NCI-H524 treated with DMSO at 0.1 percent for 48 hours (cell line): ENCODE measurements at regions not wholly inside any gene's neighbourhood (a gene's known extent, or its start where the extent isn't known, plus 50 kb on each side); places are given as distances from the start of the nearest gene placed in this dataset.

Experiments
- DNase-seq: peaks from one replicate; lab custom pipeline; 2025; lab: John Stamatoyannopoulos, UW

DNA sequence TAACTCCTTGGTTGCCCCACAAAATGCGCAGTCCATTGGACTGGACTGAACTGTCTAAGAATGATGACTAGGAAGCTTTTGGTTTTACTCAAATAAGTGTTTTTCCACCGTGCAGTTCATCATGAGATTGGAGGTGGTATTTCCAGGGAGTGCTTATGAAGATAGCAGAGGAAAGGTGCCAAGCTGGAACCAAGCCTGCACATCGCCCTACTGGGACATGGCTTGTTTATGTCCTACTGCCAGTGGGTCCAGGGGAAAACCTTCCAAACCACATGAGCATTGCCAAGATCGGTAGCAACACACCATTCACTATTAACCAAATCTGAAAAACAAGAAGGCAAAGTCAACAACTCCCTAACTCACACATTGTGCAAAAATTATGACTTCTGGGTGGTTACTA lies 54.7 kb upstream of the DSCAM start:
- no peak for DNase-seq

DNA sequence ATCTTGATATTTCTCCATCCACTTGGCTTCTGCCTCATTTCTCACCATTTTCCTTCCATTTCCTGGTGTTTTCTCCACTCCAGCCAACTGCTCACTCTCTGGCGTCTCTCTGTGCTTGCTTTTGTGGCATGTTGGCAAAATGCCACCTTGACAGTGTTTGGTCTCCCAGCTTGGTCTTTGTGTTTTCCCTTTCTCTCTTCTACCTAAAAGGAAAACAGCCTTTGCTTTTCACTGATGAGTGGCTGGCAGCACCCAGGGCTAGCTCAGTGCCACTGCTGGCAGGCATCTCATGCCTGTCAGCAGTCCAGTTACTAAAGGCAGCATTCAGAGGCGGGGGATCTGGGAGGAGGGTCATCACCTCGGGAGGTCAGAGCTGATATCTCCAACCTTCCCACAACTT lies 55.3 kb upstream of the DSCAM start:
- DNase-seq: no peak

DNA sequence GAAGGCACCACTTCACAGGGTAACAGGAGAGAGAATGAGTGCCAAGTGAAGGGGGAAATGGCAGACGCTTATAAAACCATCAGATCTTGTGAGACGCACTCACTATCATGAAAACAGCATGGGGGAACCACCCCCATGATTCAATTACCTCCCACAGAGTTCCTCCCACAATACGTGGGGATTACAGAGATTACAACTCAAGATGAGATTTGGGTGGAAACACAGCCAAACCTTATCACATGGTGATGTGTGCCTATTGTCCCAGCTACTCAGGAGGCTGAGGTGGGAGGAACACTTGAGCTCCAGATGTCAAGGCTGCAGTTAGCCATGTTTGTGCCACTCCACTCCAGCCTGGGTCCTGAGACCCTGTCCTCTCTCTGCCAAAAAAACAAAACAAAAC lies 56.0 kb upstream of the DSCAM start:
- no peak for DNase-seq

DNA sequence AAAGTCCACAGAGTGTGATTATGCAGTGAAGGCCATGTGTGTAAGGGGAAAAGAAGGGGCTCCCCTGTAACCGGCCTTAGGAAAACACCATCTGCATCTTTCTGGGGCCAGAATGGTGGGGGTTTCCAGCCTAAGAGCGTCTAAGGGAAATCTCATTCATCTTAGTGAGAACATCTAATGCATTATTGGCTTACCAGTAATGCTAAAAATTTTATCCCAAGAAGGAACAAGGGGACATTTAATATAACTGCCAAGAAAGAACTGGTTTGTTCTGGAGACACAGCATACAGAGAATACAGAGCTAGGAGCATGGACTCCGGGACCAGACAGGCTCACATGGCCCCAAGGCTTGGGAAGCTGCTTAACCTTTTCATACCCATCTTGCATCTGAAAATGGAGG lies 58.3 kb upstream of the DSCAM start:
- no peak for DNase-seq

DNA sequence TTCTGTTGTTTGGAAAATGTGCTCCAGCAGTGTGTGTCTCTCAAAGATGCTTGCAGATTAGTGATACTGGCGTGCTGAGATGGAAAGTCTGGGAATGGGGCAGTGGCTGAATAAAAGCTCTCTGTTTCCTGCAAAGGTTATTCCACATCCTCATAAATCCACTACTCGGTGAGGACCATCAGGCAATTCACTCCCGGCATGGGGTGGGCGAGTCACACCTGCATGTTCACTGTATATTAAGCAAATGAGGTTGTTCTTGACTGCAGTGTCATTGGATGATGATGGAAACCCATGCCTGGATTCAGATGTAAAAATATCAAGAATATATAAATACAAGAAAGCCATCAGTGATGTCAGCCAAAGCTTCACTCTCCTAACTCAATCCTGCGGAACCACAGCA lies 65.4 kb upstream of the DSCAM start:
- no peak for DNase-seq

DNA sequence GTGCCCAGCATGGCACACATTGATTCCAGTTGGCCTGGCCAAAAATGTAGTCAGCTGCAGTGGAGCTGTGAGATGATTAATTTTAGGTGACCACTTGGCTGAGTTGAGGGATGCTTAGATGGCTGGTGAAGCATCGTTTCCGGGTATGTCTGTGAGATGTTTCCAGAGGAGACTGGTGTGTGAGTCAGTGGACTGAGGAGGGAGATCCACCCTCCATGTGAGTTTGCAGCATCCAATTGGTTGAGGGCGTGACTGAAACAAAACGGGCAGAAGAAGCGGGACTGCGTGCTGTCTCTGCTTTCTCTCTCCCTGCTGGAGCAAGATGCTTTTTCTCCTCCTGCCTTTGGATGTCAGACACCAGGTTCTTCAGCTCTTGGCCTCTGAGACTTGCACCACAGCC lies 68.2 kb upstream of the DSCAM start:
- no peak for DNase-seq

DNA sequence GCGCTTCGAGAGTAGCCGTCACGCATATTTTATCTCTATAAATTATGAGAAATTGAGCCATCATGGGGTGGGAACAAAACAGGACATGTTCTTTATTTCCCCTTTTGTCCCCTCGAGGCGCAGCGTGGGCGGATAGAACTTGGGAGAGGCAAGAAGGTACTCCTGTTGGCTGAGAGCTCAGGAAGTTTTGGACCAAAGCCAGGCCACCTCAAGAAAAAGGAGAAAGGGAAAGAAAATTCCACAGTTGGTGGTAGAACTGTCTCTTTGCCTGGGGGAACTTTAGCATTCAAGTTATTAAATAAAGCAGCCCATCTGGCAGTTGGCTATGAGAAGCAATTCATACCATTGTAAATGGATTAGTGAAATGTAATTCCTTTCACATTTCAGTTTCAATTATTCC lies 76.4 kb upstream of the DSCAM start:
- DNase-seq: no peak

DNA sequence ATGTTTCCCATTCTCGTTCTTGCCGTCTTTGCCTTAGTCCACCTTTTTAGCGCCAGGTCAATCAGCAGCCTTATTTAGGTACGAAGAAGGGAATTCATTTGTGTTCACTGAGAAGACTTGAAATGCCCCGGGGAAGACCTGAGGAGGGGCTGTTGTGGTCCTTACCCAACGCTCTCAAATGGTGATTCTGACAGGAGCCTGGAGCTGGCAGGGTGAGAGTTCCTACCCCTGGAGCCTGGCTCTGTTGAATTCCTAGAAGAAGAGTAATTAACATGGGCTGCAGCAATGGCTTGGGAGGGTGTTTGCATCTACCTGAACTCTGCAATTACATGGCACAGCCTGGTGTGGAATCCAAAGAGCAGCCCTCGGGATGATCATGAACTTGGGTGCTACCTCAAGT lies 76.9 kb upstream of the DSCAM start:
- DNase-seq: no peak

DNA sequence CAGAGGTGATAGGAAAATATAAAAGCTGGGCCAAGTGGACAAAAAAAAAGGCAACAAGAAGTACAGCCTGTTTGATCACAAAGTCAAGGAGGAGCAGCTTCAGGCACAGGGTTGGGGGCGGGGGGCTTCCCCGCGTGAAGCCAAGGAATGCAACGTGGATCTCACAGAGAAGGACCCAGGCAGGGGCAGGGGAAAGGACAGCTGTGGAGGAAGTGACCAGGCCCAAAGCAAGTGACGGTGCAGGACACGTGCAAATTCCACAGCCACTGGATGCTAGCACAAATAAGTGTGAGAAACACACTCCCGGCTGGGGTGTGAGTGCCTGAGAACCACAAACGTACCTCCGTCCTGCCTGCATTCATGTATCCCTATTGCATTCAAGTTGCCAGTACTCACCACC lies 77.7 kb upstream of the DSCAM start:
- no peak for DNase-seq

DNA sequence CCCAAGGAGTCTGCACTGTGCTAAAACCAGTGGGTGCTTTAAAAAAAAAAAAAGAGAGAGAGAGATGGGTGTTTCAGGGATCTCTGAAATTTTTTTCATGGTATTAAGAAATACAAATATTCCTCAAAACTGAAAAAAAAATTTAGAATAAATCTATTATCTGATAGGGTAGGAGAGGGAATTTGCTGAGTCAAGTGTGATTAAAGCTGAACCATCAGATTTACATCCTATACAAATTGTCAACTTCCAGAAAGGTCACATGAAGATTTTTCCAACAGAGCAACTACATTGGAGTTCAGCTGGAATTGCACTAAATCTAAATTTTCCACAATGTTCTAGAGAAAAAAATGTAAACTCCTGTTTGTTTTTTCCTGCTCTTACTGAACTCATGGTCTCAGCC lies 79.3 kb upstream of the DSCAM start:
- DNase-seq: no peak

DNA sequence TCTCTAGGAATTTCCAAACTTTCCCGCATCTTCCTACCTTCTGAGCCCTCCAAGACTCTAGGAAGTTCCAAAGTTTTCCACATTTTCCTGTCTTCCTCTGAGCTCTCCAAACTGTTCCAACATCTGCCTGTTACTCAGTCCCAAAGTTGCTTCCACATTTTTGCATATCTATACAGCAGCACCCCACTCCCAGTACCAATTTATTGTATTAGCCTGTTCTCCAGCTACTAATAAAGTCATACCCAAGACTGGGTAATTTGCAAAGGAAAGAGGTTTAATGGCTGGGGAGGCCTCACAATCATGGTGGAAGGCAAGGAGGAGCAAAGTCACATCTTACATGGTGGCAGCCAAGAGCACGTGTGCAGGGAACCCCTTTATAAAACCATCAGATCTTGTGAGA lies 82.9 kb upstream of the DSCAM start:
- DNase-seq: no peak

DNA sequence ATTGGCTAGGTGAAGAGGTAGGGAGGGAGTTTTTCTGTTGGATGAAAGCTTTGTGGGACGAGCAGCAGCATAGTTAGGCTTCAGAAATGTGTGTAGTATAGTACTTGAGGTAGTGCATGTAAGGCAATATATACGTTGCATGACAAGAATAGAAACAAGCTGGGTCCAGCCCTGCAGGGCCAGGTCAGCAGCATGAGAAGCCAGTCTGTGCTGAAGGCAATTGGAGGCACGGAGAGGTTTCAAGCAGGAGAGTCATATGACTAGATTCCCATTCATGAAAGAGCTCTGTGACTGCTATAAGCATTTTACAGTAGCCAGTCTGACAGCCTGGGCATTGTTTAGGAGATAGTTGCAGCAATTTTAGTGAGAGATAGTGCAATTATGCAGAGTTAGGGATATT lies 84.2 kb upstream of the DSCAM start:
- no peak for DNase-seq

DNA sequence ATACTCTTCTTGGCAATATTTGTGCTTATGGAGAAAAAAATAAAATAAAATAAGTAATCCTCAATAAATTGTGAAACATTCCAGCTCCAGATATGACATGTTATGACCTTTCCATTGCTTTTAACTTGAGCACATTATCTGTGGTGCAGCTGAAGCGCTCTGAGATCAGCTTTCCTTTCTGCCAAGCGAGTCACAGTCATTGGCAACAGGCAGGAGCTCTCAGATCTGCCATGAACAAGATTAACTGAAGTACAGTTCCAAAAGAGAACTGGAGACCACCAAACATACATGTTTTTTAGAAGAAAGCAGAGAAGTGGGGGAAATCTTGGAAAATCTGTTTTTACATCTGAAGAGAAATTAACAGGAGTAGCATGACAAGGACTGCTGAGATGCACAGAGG lies 89.2 kb upstream of the DSCAM start:
- DNase-seq: no peak

DNA sequence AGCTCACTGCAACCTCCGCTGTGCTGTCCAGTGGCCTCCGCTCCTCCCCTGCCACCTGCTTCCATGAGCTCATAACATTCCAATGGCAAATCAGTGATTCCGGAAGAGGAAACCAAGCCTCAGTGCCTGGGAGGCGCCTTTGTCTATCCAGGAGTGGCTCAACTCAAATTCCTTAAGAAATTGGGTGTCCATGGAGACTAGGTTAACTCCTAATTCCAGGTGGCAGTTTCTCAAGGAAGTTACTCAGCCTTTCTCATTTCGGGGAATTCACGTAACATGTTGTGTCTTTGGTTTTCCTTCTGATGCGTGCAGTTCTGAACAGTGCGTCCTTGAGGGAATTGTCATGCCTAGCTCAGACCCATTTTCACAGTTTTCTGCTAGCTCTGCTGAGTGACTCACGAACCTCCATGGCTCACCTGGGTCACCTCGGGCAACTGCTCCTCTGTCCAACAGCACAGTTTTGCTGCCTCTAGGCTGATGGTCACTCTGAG lies 89.9 kb upstream of the DSCAM start:
- DNase-seq: no peak

DNA sequence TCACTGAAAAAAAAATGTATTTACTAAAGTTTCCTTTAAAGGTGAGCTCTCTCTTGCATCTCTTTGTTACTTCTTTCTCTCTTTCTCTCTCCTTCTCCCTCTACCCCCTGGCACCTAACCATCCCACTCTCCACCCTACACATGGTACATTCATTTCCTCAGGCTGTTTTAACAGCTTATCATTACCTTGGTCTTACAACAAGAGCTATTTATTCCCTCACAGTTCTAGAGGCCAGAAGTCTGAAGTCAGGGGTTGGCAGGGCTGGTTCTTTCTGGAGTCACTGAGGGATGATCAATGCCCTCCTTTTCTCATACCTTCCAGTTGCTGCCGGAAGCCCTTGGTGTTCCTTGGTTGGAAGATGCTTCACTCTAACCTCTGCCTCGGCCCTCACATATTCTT lies 91.1 kb upstream of the DSCAM start:
- DNase-seq: no peak

DNA sequence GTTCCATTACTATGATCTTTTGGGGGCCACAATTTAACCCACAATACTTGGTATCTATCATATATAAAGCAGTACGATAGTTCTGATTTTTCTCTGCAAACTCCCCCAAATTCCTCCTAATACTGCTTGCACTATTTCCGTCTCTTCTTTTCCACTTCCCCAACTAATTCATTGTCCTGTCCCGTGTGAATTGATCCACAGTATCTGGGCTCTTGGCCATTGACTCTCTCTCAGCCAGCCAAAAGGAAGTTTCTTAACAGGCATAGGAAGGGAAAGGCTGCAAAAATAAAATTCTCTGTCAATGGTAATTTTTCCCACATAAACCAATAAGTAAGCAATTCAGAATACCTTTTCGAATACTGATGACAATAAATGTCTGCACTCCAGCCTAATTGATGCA lies 91.7 kb upstream of the DSCAM start:
- DNase-seq: no peak

DNA sequence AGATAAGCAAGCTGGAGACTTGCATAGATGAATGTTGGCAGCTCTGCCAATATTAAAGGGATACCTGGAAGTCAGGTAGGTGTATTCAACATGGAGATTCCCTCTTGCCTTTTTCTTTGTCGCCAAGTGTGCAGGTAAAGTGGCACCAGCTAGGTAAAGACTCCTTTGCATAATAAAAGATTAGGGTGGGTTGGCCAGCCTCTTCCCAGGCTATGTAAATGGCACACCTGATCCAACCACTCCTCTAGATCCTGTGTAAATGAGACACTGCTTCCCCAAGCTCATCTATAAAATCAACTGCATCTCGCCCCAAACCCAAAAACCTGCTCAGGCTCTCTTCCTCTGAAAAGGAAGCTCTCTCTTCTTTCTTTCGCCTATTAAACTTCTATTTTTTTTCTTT lies 100.8 kb upstream of the DSCAM start:
- no peak for DNase-seq

DNA sequence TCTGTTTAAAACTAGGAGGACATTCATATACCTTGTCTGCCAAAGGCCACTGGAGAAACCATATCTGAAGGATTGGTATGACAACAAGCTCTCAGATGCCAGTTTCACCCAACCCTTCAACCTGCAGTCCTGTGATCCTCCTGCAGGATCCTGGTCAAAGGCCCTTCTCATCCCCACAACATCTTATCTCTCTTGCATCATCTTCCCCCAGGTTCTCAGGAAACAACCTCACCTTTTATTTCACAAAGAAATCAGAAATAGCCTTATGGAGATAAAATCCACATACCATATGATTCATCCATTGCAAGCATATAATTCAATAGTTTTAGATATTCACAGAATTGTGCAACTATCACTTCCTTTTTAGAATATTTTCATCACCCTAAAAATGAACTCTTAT lies 104.0 kb upstream of the DSCAM start:
- no peak for DNase-seq

DNA sequence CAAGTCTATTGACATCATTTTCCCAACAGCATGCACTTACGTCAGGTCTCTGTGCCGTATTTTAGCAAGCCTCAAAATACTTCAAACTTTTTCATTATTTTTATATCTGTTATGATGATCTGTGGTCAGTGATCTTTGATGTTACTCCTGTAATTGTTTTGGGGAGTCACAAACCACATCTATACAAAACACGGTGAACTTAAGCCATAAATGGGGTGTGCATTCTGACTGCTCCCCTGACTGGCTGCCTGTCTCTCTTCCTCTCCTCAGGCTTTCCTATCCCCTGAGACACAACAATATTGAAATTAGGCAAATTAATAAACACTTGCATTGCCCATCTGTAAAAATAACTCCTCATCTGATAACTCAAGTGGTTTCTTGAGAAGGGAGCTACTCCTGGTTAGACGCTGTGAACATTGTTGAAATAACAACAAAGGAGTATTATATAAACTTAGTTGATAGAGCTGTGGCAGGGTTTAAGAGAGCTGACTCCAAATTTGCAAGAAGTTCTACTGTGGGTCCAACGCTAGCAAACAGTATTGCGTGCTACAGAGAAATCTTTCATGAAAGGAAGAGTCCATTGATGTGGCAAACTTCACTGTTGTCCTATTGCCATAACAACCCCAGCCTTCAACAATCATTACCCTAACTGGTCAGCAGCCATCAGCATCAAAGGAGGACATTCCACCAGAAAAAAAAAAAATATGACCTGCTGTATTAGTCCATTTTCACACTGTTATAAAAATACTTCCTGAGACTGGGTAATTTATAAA lies 105.8 kb upstream of the DSCAM start:
- no peak for DNase-seq

DNA sequence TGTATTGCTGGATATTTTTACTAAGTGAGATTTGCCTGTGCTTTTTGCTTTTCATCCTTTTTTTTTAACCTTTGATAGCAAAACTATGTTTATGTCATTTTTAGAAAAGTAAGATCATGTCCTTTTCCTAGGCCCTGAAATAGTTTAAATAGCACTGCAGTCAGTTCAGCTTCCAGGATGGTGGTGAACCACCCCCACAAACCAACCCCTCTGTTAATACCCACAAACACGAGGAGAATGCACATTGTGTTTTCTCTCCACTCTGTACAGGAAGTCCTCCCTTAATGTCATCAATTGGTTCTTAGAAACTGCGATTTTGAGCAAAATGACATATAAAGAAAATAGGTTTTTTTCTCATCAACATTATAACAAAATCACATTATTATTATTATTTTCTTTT lies 117.7 kb upstream of the DSCAM start:
- no peak for DNase-seq

DNA sequence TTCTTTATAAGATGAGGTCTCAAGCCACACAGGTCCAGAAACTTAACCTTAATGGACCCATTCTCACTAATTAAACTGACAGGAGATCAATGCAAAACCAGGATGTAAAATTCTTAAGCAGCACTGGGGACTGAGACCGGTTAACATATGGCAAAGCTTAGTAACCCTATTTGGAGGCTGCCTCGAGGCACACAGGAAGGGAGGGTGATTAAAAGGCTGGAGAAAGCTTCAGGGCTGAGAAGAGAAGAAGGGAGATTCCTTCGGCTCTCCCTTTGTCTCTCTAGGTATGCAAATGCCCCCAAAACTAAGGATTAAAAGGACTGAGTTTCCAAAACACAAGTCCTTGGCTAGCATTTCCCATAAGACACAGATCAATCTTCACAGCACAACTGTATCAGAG lies 120.8 kb upstream of the DSCAM start:
- no peak for DNase-seq

DNA sequence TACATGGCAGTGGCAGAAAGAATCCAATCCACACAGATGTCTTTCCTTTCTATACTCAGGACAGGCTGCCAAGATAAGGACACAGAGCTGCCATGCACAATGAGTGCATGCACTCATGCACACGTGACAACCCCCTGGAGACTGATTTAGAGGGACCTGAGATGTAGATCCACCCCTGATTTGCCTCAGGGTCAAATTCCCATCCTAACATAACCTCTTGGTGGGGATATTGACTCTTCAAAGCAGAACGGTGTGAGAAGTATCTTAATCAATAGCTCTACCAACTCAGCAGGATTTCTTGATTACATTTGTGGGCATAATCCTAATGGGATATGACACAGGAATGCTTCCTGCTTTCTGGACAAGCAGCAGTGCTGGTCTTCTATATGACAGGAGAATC lies 125.2 kb upstream of the DSCAM start:
- DNase-seq: no peak

DNA sequence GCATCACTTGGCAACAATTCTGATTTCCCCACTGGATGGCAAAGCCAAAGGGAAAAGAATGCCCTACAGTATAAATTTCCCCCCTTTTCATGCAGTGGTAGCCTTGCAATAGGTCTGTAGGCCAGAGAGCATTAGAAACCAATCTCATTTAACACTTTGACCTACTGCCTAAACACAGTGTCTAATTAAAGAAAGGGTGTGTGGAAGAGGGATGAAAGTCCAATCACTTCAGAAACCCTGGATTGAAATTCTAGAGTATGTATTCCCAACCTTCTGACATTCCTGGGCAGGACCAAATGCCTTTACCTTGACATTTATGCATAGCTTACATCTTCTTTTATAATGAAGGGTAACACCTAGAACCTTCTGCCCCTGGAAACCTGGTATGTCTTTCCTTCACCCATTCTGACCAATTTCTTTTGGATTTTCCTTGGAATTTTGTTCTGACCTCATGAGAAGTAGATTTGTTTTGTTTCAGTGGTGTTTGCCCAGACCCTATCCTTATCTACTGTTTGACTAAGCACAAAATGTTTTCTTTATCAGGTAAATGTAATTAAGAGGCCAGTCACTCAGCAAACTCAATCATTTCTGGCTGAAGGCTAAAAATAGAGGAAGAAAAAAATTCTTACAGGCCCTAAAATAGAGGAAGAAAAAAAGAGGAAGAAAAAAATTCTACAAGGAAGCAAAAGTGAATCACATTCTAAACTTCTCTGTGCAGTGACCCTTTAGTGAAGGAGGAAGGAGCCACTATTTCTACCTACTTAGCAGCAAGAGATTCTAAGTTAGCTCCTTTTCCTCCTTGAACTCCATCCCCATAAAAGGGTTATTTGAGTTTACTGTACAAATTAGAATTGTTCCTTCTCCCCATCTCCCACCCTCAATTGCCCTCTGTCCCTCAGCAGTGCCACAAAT lies 129.5 kb upstream of the DSCAM start:
- DNase-seq: no peak
